ENCODE measurements at regions not wholly inside any gene's neighbourhood (a gene's known extent, or its start where the extent isn't known, plus 50 kb on each side); places are given as distances from the start of the nearest gene placed in this dataset.

DNA sequence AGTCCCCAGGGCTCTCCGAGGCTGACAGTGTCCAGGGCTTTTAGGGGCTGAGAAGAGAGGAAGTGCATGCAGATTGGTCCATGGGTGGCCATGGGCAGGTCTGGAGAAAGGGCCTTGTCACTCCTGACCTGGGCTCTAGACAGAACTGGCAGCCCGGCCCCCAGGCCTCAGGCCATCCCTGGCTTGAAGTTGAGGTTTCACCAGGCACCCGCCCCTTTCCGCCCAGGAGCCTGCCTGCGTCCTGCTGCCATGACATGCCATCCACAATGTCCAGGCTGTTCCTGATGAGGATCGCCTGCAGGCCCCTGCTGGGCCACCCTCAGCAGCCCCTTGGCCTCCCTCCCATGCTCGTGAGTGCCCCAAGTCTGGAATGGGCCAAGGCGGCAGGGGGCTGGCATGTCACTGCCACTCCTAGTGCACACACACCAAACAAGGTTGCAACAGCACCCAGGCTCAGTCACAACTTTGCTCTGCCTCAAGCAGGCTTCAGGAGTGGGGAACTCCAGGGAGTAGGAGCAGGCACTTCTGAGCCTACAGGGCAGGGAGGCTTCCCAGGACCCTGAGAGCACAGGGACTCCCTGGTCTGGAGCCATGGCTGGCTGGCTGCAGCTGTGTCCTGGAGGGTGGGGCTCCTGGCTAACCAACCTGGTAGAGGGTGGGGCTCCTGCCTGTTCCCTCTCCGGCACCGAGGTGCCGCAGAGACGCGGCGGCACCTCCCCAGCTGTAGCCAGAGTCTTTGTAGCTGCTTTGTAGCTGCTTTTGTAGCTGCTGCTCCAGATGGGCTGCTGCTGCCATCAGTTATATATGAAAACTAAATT, 1457.1 kb upstream of the GBE1 start:
- no peak for TF ChIP-seq RAD21 (IDR thresholded peaks at IDR 0.05; ENCODE audit: low read depth)
- no peak for TF ChIP-seq MAX (IDR thresholded peaks at IDR 0.05)
- TF ChIP-seq EP300 (IDR thresholded peaks at IDR 0.05; ENCODE audit: borderline replicate concordance), result no peak
- no peak for TF ChIP-seq TEAD4 (IDR thresholded peaks at IDR 0.05)
